ENCODE measurements at regions not wholly inside any gene's neighbourhood (a gene's known extent, or its start where the extent isn't known, plus 50 kb on each side); places are given as distances from the start of the nearest gene placed in this dataset.

- TF ChIP-seq EZH2phosphoT487 (IDR thresholded peaks at IDR 0.05) = no peak
- TF ChIP-seq, protein P1, sequence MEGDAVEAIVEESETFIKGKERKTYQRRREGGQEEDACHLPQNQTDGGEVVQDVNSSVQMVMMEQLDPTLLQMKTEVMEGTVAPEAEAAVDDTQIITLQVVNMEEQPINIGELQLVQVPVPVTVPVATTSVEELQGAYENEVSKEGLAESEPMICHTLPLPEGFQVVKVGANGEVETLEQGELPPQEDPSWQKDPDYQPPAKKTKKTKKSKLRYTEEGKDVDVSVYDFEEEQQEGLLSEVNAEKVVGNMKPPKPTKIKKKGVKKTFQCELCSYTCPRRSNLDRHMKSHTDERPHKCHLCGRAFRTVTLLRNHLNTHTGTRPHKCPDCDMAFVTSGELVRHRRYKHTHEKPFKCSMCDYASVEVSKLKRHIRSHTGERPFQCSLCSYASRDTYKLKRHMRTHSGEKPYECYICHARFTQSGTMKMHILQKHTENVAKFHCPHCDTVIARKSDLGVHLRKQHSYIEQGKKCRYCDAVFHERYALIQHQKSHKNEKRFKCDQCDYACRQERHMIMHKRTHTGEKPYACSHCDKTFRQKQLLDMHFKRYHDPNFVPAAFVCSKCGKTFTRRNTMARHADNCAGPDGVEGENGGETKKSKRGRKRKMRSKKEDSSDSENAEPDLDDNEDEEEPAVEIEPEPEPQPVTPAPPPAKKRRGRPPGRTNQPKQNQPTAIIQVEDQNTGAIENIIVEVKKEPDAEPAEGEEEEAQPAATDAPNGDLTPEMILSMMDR (IDR thresholded peaks at IDR 0.05) = no peak
- TF ChIP-seq EZH2 (IDR thresholded peaks at IDR 0.05) = no peak
- no peak overlapping the region for H3K27ac Mint-ChIP-seq
These were observed 160.9 kb downstream of the GATB start for GRCh38 chr4:151599863-151600262.

GRCh38 chr4:151600432-151600831, 160.4 kb downstream of the GATB start:
- Histone ChIP-seq H3K4me2 (no peak overlapping the region), H3K79me2 (ENCODE audit: low read depth) (no peaks in the 10 kb centered on the region), H2AFZ (replicated peaks) (no peak overlapping the region), H3K4me1 (no peaks in the 10 kb centered on the region), H3K27me3 (no peaks in the 10 kb centered on the region), H3K4me3 (no peak overlapping the region), H3K9ac (no peak overlapping the region), H3F3A (ENCODE audit: low read depth) (no peaks in the 10 kb centered on the region), H4K20me1 (ENCODE audit: low read depth) (no peaks in the 10 kb centered on the region), H3K27ac (no peak overlapping the region), H3K9me3 (ENCODE audit: low read depth) (no peaks in the 10 kb centered on the region), H3K36me3 (no peaks in the 10 kb centered on the region)
- H3K27ac Mint-ChIP-seq = no peak overlapping the region
- no peaks in the 10 kb centered on the region for H3K4me1 Mint-ChIP-seq
- H3K4me3 Mint-ChIP-seq = no peak overlapping the region
- H3K36me3 Mint-ChIP-seq = no peaks in the 10 kb centered on the region
- DNase-seq (ENCODE audit: low spot score) = no peak
- no peak for TF ChIP-seq EZH2phosphoT487 (IDR thresholded peaks at IDR 0.05)
- TF ChIP-seq, protein P1 (IDR thresholded peaks at IDR 0.05) = no peak
- TF ChIP-seq EZH2 (IDR thresholded peaks at IDR 0.05) = no peak
- H3K9me3 Mint-ChIP-seq = no peaks in the 10 kb centered on the region
- no peaks in the 10 kb centered on the region for H3K27me3 Mint-ChIP-seq (ENCODE audit: insufficient read depth, low read depth)

More at GRCh38 chr4:151599863-151600262, 160.9 kb downstream of the GATB start:
- Histone ChIP-seq H3F3A (ENCODE audit: low read depth) (no peaks in the 10 kb centered on the region), H2AFZ (replicated peaks) (no peak overlapping the region), H3K9ac (no peak overlapping the region), H3K4me1 (no peaks in the 10 kb centered on the region), H3K27me3 (no peaks in the 10 kb centered on the region), H3K9me3 (ENCODE audit: low read depth) (no peaks in the 10 kb centered on the region), H3K36me3 (no peaks in the 10 kb centered on the region), H4K20me1 (ENCODE audit: low read depth) (no peaks in the 10 kb centered on the region), H3K27ac (no peak overlapping the region), H3K4me3 (no peak overlapping the region), H3K4me2 (no peak overlapping the region), H3K79me2 (ENCODE audit: low read depth) (no peaks in the 10 kb centered on the region)
- Mint-ChIP-seq H3K27me3 (ENCODE audit: insufficient read depth, low read depth) (no peaks in the 10 kb centered on the region), H3K4me3 (no peak overlapping the region), H3K36me3 (no peaks in the 10 kb centered on the region), H3K9me3 (no peaks in the 10 kb centered on the region), H3K4me1 (no peaks in the 10 kb centered on the region)
- no peak for DNase-seq (ENCODE audit: low spot score)

- Histone ChIP-seq H4K20me1 (ENCODE audit: low read depth) (no peaks in the 10 kb centered on the region), H3K4me3 (no peak overlapping the region), H3K9me3 (ENCODE audit: low read depth) (no peaks in the 10 kb centered on the region), H3K27me3 (no peaks in the 10 kb centered on the region), H3K4me1 (no peaks in the 10 kb centered on the region), H3K27ac (no peak overlapping the region), H3K79me2 (ENCODE audit: low read depth) (no peaks in the 10 kb centered on the region), H3F3A (ENCODE audit: low read depth) (no peaks in the 10 kb centered on the region), H3K4me2 (no peak overlapping the region), H2AFZ (replicated peaks) (no peak overlapping the region), H3K9ac (no peak overlapping the region), H3K36me3 (no peaks in the 10 kb centered on the region)
- Mint-ChIP-seq H3K4me1 (no peaks in the 10 kb centered on the region), H3K27ac (no peak overlapping the region), H3K27me3 (ENCODE audit: insufficient read depth, low read depth) (no peaks in the 10 kb centered on the region), H3K4me3 (no peak overlapping the region), H3K36me3 (no peaks in the 10 kb centered on the region), H3K9me3 (no peaks in the 10 kb centered on the region)
- TF ChIP-seq EZH2 (IDR thresholded peaks at IDR 0.05) = no peak
- TF ChIP-seq, protein P1 (IDR thresholded peaks at IDR 0.05) = no peak
- TF ChIP-seq EZH2phosphoT487 (IDR thresholded peaks at IDR 0.05) = no peak
- DNase-seq (ENCODE audit: low spot score) = no peak
These were observed 157.4 kb downstream of the GATB start for GRCh38 chr4:151603377-151603776.

Data from neural progenitor cell (in vitro differentiated cells).